Nephron (organoid): ENCODE measurements at regions not wholly inside any gene's neighbourhood (a gene's known extent, or its start where the extent isn't known, plus 50 kb on each side); places are given as distances from the start of the nearest gene placed in this dataset.

Experiments
- H3K27ac Mint-ChIP-seq, 3 experiments: 2 replicates each; pipeline ENCODE4 v1.8.0; 2020; ENCODE audit warnings: mixed read lengths in 3 of 3, mild to moderate bottlenecking in 2 of 3, moderate library complexity in 1 of 3
- H3K27me3 Mint-ChIP-seq: 2 replicates; pipeline ENCODE4 v1.8.0; 2021; ENCODE audit warnings: low read depth, mild to moderate bottlenecking, moderate library complexity, mixed read lengths
- H3K36me3 Mint-ChIP-seq: 2 replicates; pipeline ENCODE4 v1.8.0; 2020; ENCODE audit warnings: low read depth, mixed read lengths
- H3K4me1 Mint-ChIP-seq: 2 replicates; pipeline ENCODE4 v1.8.0; 2020; ENCODE audit warnings: mixed read lengths
- H3K4me3 Mint-ChIP-seq, 3 experiments: 2 replicates each; pipeline ENCODE4 v1.8.0; 2020; ENCODE audit warnings: mild to moderate bottlenecking in 3 of 3, mixed read lengths in 3 of 3, moderate library complexity in 2 of 3
- H3K9me3 Mint-ChIP-seq: 2 replicates; pipeline ENCODE4 v1.8.0; 2020; ENCODE audit warnings: mixed read lengths
- TF ChIP-seq, protein P1 (sequence below), 3 experiments: fragments of 200-600 bp; sonication (generic); IDR thresholded peaks; one replicate each; pipeline ENCODE4 v1.5.0; 2021; ENCODE audit warnings: antibody characterized with exemption in 3 of 3; ENCODE audit not compliant: unreplicated experiment in 3 of 3

DNA sequence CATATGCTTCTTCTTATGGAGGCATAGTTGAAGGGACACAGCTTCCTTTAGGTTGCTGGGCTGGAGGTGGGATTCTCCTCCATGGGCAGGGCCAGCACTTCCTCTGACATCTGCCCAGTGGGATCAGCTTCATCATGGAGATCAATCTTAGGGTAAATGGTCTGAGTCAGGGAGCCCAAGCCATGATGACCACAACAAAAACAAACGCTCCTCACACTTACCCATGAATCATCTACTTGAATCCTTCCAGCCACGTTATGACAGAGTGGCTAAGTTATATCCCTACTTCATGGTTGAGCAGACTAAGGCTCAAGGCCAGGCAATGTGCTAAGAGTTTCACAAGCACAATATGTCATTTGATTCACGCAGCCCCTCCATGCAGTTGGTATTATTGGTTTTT is 87.2 kb upstream of the NMNAT3 start:
- H3K27ac Mint-ChIP-seq = peak overlapping the region in 1 of 3 experiments; percentile 5
- H3K36me3 Mint-ChIP-seq = no peaks in the 10 kb centered on the region
- H3K9me3 Mint-ChIP-seq = no peaks in the 10 kb centered on the region
- peaks cover 3% of the 10 kb centered on the region for H3K27me3 Mint-ChIP-seq
- H3K4me1 Mint-ChIP-seq = peaks cover 41% of the 10 kb centered on the region
- H3K4me3 Mint-ChIP-seq = no peak overlapping the region
- TF ChIP-seq, protein P1, sequence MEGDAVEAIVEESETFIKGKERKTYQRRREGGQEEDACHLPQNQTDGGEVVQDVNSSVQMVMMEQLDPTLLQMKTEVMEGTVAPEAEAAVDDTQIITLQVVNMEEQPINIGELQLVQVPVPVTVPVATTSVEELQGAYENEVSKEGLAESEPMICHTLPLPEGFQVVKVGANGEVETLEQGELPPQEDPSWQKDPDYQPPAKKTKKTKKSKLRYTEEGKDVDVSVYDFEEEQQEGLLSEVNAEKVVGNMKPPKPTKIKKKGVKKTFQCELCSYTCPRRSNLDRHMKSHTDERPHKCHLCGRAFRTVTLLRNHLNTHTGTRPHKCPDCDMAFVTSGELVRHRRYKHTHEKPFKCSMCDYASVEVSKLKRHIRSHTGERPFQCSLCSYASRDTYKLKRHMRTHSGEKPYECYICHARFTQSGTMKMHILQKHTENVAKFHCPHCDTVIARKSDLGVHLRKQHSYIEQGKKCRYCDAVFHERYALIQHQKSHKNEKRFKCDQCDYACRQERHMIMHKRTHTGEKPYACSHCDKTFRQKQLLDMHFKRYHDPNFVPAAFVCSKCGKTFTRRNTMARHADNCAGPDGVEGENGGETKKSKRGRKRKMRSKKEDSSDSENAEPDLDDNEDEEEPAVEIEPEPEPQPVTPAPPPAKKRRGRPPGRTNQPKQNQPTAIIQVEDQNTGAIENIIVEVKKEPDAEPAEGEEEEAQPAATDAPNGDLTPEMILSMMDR (IDR thresholded peaks at IDR 0.05; ENCODE audit: unreplicated experiment in 3 of 3) = no peak

DNA sequence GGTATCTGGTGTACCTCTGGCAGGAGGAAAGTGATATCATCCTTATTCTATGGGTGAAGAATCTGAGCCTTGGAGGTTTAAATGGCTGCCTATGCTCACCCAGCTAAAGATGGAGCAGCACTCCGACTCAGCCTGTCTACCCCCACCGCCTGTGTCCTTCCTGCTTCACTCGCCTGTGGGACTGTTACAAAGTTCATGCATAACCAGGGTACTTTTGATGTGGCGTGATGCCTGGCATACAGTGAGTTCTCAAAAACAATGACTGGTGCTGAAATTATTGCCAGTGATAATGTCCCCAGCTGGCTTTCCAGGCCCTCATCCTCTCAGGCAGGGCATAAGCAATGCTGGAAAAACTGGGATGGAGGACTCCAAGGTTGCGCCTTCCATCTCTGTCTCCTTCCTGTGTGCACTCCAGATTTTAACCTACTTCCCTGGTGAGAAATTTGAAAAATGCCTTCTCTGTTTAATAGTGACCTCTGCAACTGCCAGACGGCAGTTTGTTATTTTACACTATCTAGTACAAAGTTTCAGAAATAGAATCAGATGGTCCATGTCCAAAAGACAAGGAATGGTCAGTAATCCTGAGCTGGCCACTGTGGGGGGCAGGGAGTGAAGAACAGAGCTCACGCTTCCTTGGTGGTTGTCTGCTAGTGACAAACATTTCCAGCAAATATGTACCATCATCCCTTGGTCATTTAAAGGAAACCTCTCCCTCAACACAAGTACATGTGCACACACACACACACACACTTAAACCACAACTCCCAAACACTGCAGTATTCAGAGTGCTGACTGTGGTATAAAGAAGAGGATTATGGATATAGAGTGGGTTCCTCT is 86.5 kb upstream of the NMNAT3 start:
- no peaks in the 10 kb centered on the region for H3K36me3 Mint-ChIP-seq
- H3K27ac Mint-ChIP-seq = peak overlapping the region in 1 of 3 experiments; percentile 5
- H3K4me3 Mint-ChIP-seq = no peak overlapping the region
- H3K9me3 Mint-ChIP-seq = no peaks in the 10 kb centered on the region
- TF ChIP-seq, protein P1 (IDR thresholded peaks at IDR 0.05; ENCODE audit: unreplicated experiment in 3 of 3) = no peak
- peaks cover 3% of the 10 kb centered on the region for H3K27me3 Mint-ChIP-seq
- peaks cover 39% of the 10 kb centered on the region for H3K4me1 Mint-ChIP-seq

DNA sequence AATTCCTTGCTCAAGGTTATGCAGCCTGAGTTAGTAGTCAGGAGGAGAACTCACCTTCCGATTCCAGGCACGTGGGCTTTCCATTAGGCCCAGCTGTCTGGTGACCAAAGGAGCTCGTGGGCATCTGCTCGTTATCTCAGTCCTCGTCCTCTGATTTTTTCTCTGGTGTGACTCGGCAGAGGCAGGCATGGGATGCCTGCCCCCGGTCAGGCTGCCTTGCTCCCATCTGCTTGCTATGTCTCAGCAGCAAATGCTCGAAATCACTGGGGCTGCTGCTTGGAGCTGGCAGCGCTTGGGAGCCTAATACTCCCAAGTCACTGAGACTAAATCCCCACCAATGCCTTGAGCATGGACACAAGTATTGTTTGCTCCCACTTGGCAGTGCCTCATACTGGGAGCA is 84.5 kb upstream of the NMNAT3 start:
- peak overlapping the region in 1 of 3 experiments; percentile 22 for H3K27ac Mint-ChIP-seq
- H3K9me3 Mint-ChIP-seq = no peaks in the 10 kb centered on the region
- H3K4me3 Mint-ChIP-seq = peak overlapping the region in 1 of 3 experiments; percentile 27
- H3K4me1 Mint-ChIP-seq = peaks cover 44% of the 10 kb centered on the region
- peaks cover 3% of the 10 kb centered on the region for H3K27me3 Mint-ChIP-seq
- TF ChIP-seq, protein P1 (IDR thresholded peaks at IDR 0.05; ENCODE audit: unreplicated experiment in 3 of 3) = no peak
- H3K36me3 Mint-ChIP-seq = no peaks in the 10 kb centered on the region

DNA sequence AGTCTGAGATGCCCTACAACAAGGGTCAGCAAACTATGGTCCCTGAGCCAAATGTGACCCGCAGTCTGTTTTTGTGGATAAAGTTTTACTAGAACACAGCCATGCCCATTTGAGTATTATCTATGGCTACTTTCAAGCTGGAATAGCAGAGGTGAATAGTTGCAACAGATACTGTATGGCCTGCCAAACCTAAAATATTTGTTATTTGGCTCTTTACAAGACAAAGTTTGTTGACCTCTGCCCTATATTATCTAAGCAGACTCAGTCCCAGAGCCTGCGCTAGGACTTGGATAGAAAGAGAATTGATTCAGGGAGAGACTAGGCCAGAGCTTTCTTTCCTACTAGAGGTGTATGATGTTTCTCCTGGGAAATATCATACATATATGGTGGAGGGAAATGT is 81.7 kb upstream of the NMNAT3 start:
- Mint-ChIP-seq H3K27ac (no peak overlapping the region), H3K4me3 (no peak overlapping the region), H3K27me3 (no peaks in the 10 kb centered on the region), H3K4me1 (peaks cover 32% of the 10 kb centered on the region), H3K36me3 (no peaks in the 10 kb centered on the region), H3K9me3 (no peaks in the 10 kb centered on the region)
- TF ChIP-seq, protein P1 (IDR thresholded peaks at IDR 0.05; ENCODE audit: unreplicated experiment in 3 of 3) = no peak

DNA sequence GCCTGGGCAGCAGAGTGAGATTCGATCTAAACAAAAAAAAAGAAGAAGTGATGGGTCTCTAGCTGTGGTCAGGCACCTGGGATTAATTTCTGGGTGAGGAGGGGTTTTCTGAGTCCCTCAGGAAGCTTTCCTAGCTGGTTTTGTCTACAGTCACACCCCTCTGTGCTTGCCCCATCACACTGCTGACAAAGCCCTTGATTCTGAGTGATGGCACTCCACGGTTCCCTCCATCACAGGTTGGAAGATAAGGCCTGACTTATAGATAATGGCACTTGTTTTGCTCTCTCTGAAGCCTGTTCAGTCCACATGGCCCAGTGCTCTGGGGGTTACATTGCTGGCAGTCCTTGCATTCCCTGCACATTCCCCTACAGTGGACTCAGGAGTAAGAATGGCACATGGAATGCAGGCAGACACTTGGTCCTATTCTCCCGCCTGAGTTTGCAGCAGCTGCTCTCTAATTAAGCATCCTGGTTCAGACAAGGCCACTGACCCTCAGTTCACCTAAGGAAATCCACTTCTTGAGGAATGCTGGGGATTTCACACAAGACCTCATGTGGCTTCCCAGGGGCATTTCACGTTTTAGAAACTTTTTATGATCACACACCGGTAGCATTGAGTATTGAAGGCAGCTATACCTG is 81.0 kb upstream of the NMNAT3 start:
- no peaks in the 10 kb centered on the region for H3K36me3 Mint-ChIP-seq
- TF ChIP-seq, protein P1 (IDR thresholded peaks at IDR 0.05; ENCODE audit: unreplicated experiment in 3 of 3) = no peak
- peak overlapping the region in 1 of 3 experiments; percentile 4 for H3K4me3 Mint-ChIP-seq
- peaks cover 28% of the 10 kb centered on the region for H3K4me1 Mint-ChIP-seq
- H3K27me3 Mint-ChIP-seq = no peaks in the 10 kb centered on the region
- H3K27ac Mint-ChIP-seq = no peak overlapping the region
- H3K9me3 Mint-ChIP-seq = no peaks in the 10 kb centered on the region
